ENCODE measurements at regions not wholly inside any gene's neighbourhood (a gene's known extent, or its start where the extent isn't known, plus 50 kb on each side); places are given as distances from the start of the nearest gene placed in this dataset.
"Not testable (repeated sequence)": the region's sequence is repeated elsewhere in the genome, so short reads cannot be mapped to it uniquely, and the experiment has no call there.

DNA sequence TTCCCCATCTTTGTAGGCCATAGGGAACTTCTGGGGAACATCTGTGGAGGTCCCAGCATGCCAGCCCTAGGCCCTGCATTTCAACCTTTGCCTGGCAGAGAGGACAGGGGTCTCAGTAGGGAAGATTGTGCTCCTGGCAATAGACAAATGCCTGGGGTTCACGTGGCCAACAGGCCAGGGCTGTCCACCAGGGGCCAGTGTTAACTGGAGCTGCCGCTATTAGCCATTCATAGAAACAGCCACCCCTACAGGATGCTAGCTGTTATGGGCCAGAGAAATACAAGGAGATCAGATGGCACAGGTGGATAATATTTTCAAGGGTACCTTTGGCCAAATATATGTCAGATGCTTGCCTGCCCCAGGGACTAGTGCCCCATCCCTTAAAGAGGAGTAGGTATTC is 932.9 kb downstream of the QKI start:
- H3K27ac ChIP-seq (ENCODE audit: low read length) = no peak overlapping the region
- DNase-seq = no peak
- WGBS (ENCODE audit: insufficient coverage) = no CpG with 5 or more reads among the region's 2 CpGs
- H3K27me3 ChIP-seq (ENCODE audit: control insufficient read depth, insufficient read depth, low read length) = no peaks in the 10 kb centered on the region
- H3K4me1 ChIP-seq (ENCODE audit: control insufficient read depth, insufficient read depth, low read length) = peaks cover 2% of the 10 kb centered on the region
- H3K4me3 ChIP-seq (ENCODE audit: low read length) = no peak overlapping the region
- no peaks in the 10 kb centered on the region for H3K9me3 ChIP-seq (replicated peaks; ENCODE audit: control insufficient read depth, low read depth, low read length)
- no peaks in the 10 kb centered on the region for H3K36me3 ChIP-seq (ENCODE audit: control insufficient read depth, insufficient read depth, low read length)

- H3K9me3 ChIP-seq (replicated peaks; ENCODE audit: control insufficient read depth, low read depth, low read length) = no peaks in the 10 kb centered on the region
- DNase-seq = no peak
- no peaks in the 10 kb centered on the region for H3K36me3 ChIP-seq (ENCODE audit: control insufficient read depth, insufficient read depth, low read length)
- peaks cover 2% of the 10 kb centered on the region for H3K4me1 ChIP-seq (ENCODE audit: control insufficient read depth, insufficient read depth, low read length)
- H3K4me3 ChIP-seq (ENCODE audit: low read length) = no peak overlapping the region
- no peak overlapping the region for H3K27ac ChIP-seq (ENCODE audit: low read length)
- no peaks in the 10 kb centered on the region for H3K27me3 ChIP-seq (ENCODE audit: control insufficient read depth, insufficient read depth, low read length)
Measured at GRCh38 chr6:164346631-164347030, 932.1 kb downstream of the QKI start.

GRCh38 chr6:164345806-164346496 is 931.4 kb downstream of the QKI start:
- no peaks in the 10 kb centered on the region for H3K36me3 ChIP-seq (ENCODE audit: control insufficient read depth, insufficient read depth, low read length)
- H3K27ac ChIP-seq (ENCODE audit: low read length) = no peak overlapping the region
- H3K9me3 ChIP-seq (replicated peaks; ENCODE audit: control insufficient read depth, low read depth, low read length) = no peaks in the 10 kb centered on the region
- no peak overlapping the region for H3K4me3 ChIP-seq (ENCODE audit: low read length)
- no peaks in the 10 kb centered on the region for H3K27me3 ChIP-seq (ENCODE audit: control insufficient read depth, insufficient read depth, low read length)
- peaks cover 2% of the 10 kb centered on the region for H3K4me1 ChIP-seq (ENCODE audit: control insufficient read depth, insufficient read depth, low read length)
- WGBS (ENCODE audit: insufficient coverage) = 70% methylated on average over 6 of the region's 8 CpGs
- DNase-seq = no peak

DNA sequence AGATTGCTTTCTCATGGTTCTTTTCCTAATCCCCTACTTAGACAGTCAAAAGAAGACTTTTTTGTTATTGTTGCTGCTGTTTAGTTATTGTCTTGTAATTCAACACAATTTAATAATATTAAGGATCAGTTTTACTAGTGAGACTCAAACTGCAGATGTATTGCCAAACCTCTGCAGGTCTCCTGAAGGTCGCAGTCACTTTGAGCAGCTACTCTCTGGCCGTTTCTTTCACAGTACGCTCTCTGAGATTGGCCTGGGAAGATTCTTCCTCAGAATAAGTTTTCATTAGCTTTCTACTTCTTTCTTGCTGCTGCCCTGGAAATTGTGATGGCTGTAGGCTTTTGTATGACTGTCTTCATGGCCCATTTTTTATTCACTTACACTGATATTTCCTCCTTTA is 930.8 kb downstream of the QKI start:
- Histone ChIP-seq H3K36me3 (ENCODE audit: control insufficient read depth, insufficient read depth, low read length) (no peaks in the 10 kb centered on the region), H3K27me3 (ENCODE audit: control insufficient read depth, insufficient read depth, low read length) (no peaks in the 10 kb centered on the region), H3K4me3 (ENCODE audit: low read length) (no peak overlapping the region), H3K4me1 (ENCODE audit: control insufficient read depth, insufficient read depth, low read length) (peaks cover 2% of the 10 kb centered on the region), H3K27ac (ENCODE audit: low read length) (no peak overlapping the region), H3K9me3 (replicated peaks; ENCODE audit: control insufficient read depth, low read depth, low read length) (no peaks in the 10 kb centered on the region)
- 20% methylated on average over 1 of the region's 3 CpGs for WGBS (ENCODE audit: insufficient coverage)
- DNase-seq = peak; percentile 23

DNA sequence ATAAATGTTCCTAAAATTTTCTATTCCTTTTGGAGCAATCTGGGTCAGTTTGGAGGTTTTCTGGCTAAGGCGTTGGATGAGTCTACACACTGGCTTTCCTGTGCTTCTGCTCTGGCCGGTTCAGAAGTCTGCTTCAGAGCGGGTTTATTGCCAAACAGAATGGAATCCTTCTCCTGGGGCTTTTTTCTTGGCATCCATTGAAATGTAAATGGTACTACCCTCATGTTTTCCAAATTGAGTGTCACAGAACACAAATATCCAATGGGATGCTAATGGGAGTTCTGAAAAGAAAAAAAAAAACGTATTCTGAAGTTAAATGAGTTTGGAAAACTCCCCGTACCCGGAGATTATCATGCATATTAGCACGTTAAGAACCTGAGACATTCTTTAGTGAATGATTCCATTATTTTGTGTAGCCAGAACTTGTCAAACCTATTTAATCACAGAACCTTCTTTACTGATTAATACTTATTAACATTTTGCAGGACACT is 930.3 kb downstream of the QKI start:
- H3K9me3 ChIP-seq (replicated peaks; ENCODE audit: control insufficient read depth, low read depth, low read length) = no peaks in the 10 kb centered on the region
- WGBS (ENCODE audit: insufficient coverage) = 0% methylated on average over 2 of the region's 7 CpGs
- peak; percentile 77 for DNase-seq
- H3K36me3 ChIP-seq (ENCODE audit: control insufficient read depth, insufficient read depth, low read length) = no peaks in the 10 kb centered on the region
- H3K27ac ChIP-seq (ENCODE audit: low read length) = no peak overlapping the region
- H3K4me3 ChIP-seq (ENCODE audit: low read length) = no peak overlapping the region
- H3K27me3 ChIP-seq (ENCODE audit: control insufficient read depth, insufficient read depth, low read length) = no peaks in the 10 kb centered on the region
- peaks cover 2% of the 10 kb centered on the region for H3K4me1 ChIP-seq (ENCODE audit: control insufficient read depth, insufficient read depth, low read length)

- not testable (repeated sequence) for H3K9me3 ChIP-seq (replicated peaks; ENCODE audit: control insufficient read depth, low read depth, low read length); DNase-seq; H3K27me3 ChIP-seq (ENCODE audit: control insufficient read depth, insufficient read depth, low read length); H3K4me3 ChIP-seq (ENCODE audit: low read length); H3K4me1 ChIP-seq (ENCODE audit: control insufficient read depth, insufficient read depth, low read length); H3K27ac ChIP-seq (ENCODE audit: low read length); H3K36me3 ChIP-seq (ENCODE audit: control insufficient read depth, insufficient read depth, low read length)
- 93% methylated on average over 4 of the region's 4 CpGs for WGBS (ENCODE audit: insufficient coverage)
Measured at GRCh38 chr6:164339442-164339841, 924.9 kb downstream of the QKI start.

GRCh38 chr6:164337925-164338397 is 923.4 kb downstream of the QKI start:
- H3K36me3 ChIP-seq (ENCODE audit: control insufficient read depth, insufficient read depth, low read length) = no peaks in the 10 kb centered on the region
- H3K4me3 ChIP-seq (ENCODE audit: low read length) = no peak overlapping the region
- DNase-seq = no peak
- H3K9me3 ChIP-seq (replicated peaks; ENCODE audit: control insufficient read depth, low read depth, low read length) = no peaks in the 10 kb centered on the region
- H3K27me3 ChIP-seq (ENCODE audit: control insufficient read depth, insufficient read depth, low read length) = no peaks in the 10 kb centered on the region
- WGBS (ENCODE audit: insufficient coverage) = 100% methylated on average over 1 of the region's 4 CpGs
- no peak overlapping the region for H3K27ac ChIP-seq (ENCODE audit: low read length)
- no peaks in the 10 kb centered on the region for H3K4me1 ChIP-seq (ENCODE audit: control insufficient read depth, insufficient read depth, low read length)

DNA sequence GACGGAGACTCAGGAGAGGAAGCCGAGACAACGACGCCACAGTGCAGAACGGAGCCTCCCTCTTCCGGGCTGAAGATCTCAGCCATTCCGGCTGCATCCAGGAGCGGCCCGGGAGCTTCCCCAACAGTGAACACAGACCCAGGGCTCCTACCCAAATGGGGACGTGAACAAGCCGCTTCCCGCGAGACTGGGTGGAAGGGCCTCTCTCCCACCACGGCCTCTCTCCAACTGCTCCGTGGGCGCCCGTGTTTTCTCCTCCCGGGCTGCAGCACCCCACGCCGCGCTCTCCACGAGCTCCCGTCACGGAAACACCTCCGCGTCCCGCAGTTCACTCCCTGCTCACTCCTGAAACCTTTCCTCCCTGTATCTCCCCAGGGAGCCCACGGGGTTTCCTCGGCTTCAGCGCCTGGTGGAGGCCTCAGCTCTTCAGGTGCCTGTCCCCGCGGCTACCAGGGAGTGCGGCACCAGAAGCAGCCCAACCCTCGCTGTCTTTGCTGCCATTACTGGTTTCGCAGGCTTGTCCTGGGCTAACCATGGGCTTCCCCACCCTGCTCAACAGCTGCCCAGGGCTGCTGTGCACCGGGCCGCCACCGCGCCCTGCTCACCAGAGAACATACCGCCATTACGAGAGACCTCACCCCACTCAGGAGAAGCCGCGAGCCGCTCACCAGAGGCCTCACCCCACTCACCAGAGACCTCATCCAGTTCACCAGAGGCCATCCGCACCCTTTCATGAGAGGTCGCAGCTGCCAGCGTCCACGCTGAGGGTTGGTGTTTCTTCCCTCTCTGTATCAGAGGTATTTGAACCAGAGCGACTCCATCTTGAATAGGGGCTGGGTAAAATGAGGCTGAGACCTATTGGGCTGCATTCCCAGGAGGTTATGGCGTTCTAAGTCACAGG is 922.8 kb downstream of the QKI start:
- Histone ChIP-seq H3K9me3 (replicated peaks; ENCODE audit: control insufficient read depth, low read depth, low read length) (no peaks in the 10 kb centered on the region), H3K27me3 (ENCODE audit: control insufficient read depth, insufficient read depth, low read length) (no peaks in the 10 kb centered on the region), H3K36me3 (ENCODE audit: control insufficient read depth, insufficient read depth, low read length) (no peaks in the 10 kb centered on the region), H3K27ac (ENCODE audit: low read length) (no peak overlapping the region), H3K4me3 (ENCODE audit: low read length) (no peak overlapping the region), H3K4me1 (ENCODE audit: control insufficient read depth, insufficient read depth, low read length) (no peaks in the 10 kb centered on the region)
- whole genome bisulfite sequencing (ENCODE audit: insufficient coverage) = 94% methylated on average over 44 of the region's 50 CpGs
- no peak for DNase-seq

DNA sequence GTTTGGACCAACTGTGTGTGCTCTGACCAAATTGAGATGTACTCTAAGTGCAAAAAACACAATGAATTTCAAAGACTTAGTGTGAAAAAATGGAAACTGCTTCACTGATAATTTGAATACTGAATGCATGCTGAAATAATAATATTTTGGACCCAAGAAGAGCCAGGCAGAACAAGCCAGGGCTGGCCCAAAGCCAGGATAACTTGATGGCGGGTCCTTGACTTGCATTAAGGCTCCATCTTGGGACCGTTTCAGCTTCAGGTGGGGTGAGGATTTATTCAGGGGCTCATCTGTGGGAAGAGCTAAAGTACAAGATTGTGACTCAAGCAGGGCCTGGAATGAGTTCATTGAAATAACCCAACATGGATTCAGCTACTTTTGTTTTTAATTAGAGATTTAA is 921.9 kb downstream of the QKI start:
- DNase-seq = no peak
- H3K4me3 ChIP-seq (ENCODE audit: low read length) = no peak overlapping the region
- H3K4me1 ChIP-seq (ENCODE audit: control insufficient read depth, insufficient read depth, low read length) = no peaks in the 10 kb centered on the region
- H3K27me3 ChIP-seq (ENCODE audit: control insufficient read depth, insufficient read depth, low read length) = no peaks in the 10 kb centered on the region
- no peaks in the 10 kb centered on the region for H3K36me3 ChIP-seq (ENCODE audit: control insufficient read depth, insufficient read depth, low read length)
- WGBS (ENCODE audit: insufficient coverage) = 62% methylated on average over 2 of the region's 2 CpGs
- H3K9me3 ChIP-seq (replicated peaks; ENCODE audit: control insufficient read depth, low read depth, low read length) = no peaks in the 10 kb centered on the region
- H3K27ac ChIP-seq (ENCODE audit: low read length) = no peak overlapping the region

GRCh38 chr6:164331026-164331425 is 916.5 kb downstream of the QKI start:
- no peaks in the 10 kb centered on the region for H3K9me3 ChIP-seq (replicated peaks; ENCODE audit: control insufficient read depth, low read depth, low read length)
- H3K4me3 ChIP-seq (ENCODE audit: low read length) = no peak overlapping the region
- H3K36me3 ChIP-seq (ENCODE audit: control insufficient read depth, insufficient read depth, low read length) = no peaks in the 10 kb centered on the region
- WGBS (ENCODE audit: insufficient coverage) = no CpG with 5 or more reads among the region's 2 CpGs
- no peak for DNase-seq
- no peaks in the 10 kb centered on the region for H3K27me3 ChIP-seq (ENCODE audit: control insufficient read depth, insufficient read depth, low read length)
- H3K27ac ChIP-seq (ENCODE audit: low read length) = no peak overlapping the region
- no peaks in the 10 kb centered on the region for H3K4me1 ChIP-seq (ENCODE audit: control insufficient read depth, insufficient read depth, low read length)

Data from muscle of leg (tissue), 3 donors.